Thymus (tissue), 11 donors: ENCODE measurements at regions not wholly inside any gene's neighbourhood (a gene's known extent, or its start where the extent isn't known, plus 50 kb on each side); places are given as distances from the start of the nearest gene placed in this dataset.

ENCODE experiments used
- DNase-seq, 9 donors: peaks; one replicate each; pipeline ENCODE4 v3.0.0-alpha.2; 2013; ENCODE audit warnings: low spot score in 9 of 9, low read depth in 6 of 9, missing footprints in 1 of 9
- H3K27ac ChIP-seq, 2 donors: one replicate each; pipeline ENCODE4 v1.5.1; 2013; ENCODE audit warnings: control low read depth in 1 of 2, low read depth in 1 of 2, low read length in 1 of 2, mild to moderate bottlenecking in 1 of 2, moderate library complexity in 1 of 2
- H3K27me3 ChIP-seq, 2 donors: one replicate each; pipeline ENCODE4 v1.5.1; 2013; ENCODE audit warnings: low read length in 1 of 2; ENCODE audit not compliant: control insufficient read depth in 2 of 2, insufficient read depth in 1 of 2
- H3K36me3 ChIP-seq, 2 donors: one replicate each; pipeline ENCODE4 v1.5.1; 2013; ENCODE audit warnings: low read length in 1 of 2, mild to moderate bottlenecking in 1 of 2, moderate library complexity in 1 of 2; ENCODE audit not compliant: control insufficient read depth in 2 of 2, insufficient read depth in 2 of 2
- H3K4me1 ChIP-seq, 2 donors: one replicate each; pipeline ENCODE4 v1.5.1; 2013; ENCODE audit warnings: low read length in 2 of 2; ENCODE audit not compliant: control insufficient read depth in 2 of 2, insufficient read depth in 2 of 2
- H3K4me3 ChIP-seq, 2 donors: one replicate each; pipeline ENCODE4 v1.5.1; 2013; ENCODE audit warnings: low read length in 2 of 2, control low read depth in 1 of 2, mild to moderate bottlenecking in 1 of 2
- H3K9me3 ChIP-seq, 2 donors: one replicate each; pipeline ENCODE4 v1.5.1; 2013; ENCODE audit warnings: low read length in 1 of 2, mild to moderate bottlenecking in 1 of 2; ENCODE audit not compliant: control insufficient read depth in 2 of 2, insufficient read depth in 1 of 2
- WGBS: extraction: QIAGEN DNeasy Blood & Tissue Kit; methylation state at CpG from one replicate; pipeline ENCODE4 v1.1.7; 2013; 5-methylcytosine and 5-hydroxymethylcytosine counted together
- donor health status: healthy.

GRCh38 chr3:99509224-99509623 lies 129.2 kb upstream of the COL8A1 start:
- no peak overlapping the region for H3K27ac ChIP-seq
- no peaks in the 10 kb centered on the region for H3K9me3 ChIP-seq
- H3K36me3 ChIP-seq, result no peaks in the 10 kb centered on the region
- 80% methylated on average over 5 of the region's 5 CpGs for WGBS
- DNase-seq, result no peak
- H3K4me1 ChIP-seq, result no peaks in the 10 kb centered on the region
- no peak overlapping the region for H3K4me3 ChIP-seq
- H3K27me3 ChIP-seq, result no peaks in the 10 kb centered on the region

GRCh38 chr3:99508191-99508590 lies 130.2 kb upstream of the COL8A1 start:
- H3K27me3 ChIP-seq, result no peaks in the 10 kb centered on the region
- no peak overlapping the region for H3K27ac ChIP-seq
- no peak overlapping the region for H3K4me3 ChIP-seq
- H3K36me3 ChIP-seq, result no peaks in the 10 kb centered on the region
- no peaks in the 10 kb centered on the region for H3K9me3 ChIP-seq
- H3K4me1 ChIP-seq, result no peaks in the 10 kb centered on the region
- DNase-seq, result no peak

GRCh38 chr3:99505646-99506269 lies 132.6 kb upstream of the COL8A1 start:
- no peaks in the 10 kb centered on the region for H3K36me3 ChIP-seq
- no peaks in the 10 kb centered on the region for H3K9me3 ChIP-seq
- no peaks in the 10 kb centered on the region for H3K4me1 ChIP-seq
- 58% methylated on average over 7 of the region's 7 CpGs for WGBS
- H3K27ac ChIP-seq, result no peak overlapping the region
- peak in 1 of 9 donors; percentile 4 for DNase-seq
- H3K27me3 ChIP-seq, result no peaks in the 10 kb centered on the region
- H3K4me3 ChIP-seq, result no peak overlapping the region

DNA sequence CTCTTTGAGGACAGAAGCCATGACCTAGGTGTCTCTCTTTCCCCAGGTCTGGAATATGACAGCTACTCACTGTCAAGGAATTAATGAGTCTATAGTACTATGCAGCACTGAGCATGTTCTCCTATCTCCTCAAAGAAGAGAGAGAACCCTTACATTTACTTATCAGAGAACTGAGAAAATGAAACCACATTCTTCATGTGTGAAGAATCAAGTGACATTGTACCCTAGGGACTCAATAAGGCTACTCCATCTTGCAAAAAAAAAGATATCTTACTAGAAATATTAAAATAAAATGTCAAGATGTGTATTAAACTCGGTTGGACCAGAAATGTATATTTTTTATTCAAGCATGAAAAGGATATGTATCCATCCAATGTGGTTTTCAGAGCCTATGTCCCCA lies 133.2 kb upstream of the COL8A1 start:
- DNase-seq, result no peak
- H3K27ac ChIP-seq, result no peak overlapping the region
- H3K4me1 ChIP-seq, result no peaks in the 10 kb centered on the region
- no peaks in the 10 kb centered on the region for H3K36me3 ChIP-seq
- no peaks in the 10 kb centered on the region for H3K27me3 ChIP-seq
- no peak overlapping the region for H3K4me3 ChIP-seq
- WGBS, result 75% methylated on average over 1 of the region's 1 CpG
- no peaks in the 10 kb centered on the region for H3K9me3 ChIP-seq

DNA sequence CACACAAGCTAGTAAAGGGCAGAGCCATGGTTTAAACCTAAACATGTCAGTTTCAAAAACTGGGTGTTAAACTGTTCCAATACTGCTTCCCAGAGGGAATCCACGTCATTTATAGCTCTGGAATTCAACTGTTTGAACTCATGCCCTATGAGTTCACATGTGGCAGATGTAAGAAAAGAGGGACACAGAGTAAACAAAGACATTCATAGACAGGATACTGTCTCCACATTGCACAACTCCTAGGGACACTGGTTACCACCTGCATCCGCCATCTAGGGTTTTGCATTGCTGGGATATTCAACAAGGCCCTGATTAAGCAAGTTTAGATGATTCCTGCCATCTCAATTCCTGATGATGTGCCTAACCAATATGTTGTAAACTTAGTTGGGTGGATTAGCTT lies 134.1 kb upstream of the COL8A1 start:
- Histone ChIP-seq H3K4me3 (no peak overlapping the region), H3K36me3 (no peaks in the 10 kb centered on the region), H3K9me3 (no peaks in the 10 kb centered on the region), H3K27me3 (no peaks in the 10 kb centered on the region), H3K27ac (no peak overlapping the region), H3K4me1 (no peaks in the 10 kb centered on the region)
- no peak for DNase-seq
- 80% methylated on average over 2 of the region's 2 CpGs for WGBS

- Histone ChIP-seq H3K4me3 (no peak overlapping the region), H3K27me3 (no peaks in the 10 kb centered on the region), H3K9me3 (no peaks in the 10 kb centered on the region), H3K36me3 (no peaks in the 10 kb centered on the region), H3K4me1 (no peaks in the 10 kb centered on the region), H3K27ac (no peak overlapping the region)
- DNase-seq, result no peak
- 90% methylated on average over 3 of the region's 3 CpGs for WGBS
Measured at GRCh38 chr3:99503350-99503749, 135.0 kb upstream of the COL8A1 start.

- no peak overlapping the region for H3K27ac ChIP-seq
- 75% methylated on average over 1 of the region's 1 CpG for WGBS
Measured at GRCh38 chr3:99502871-99503270, 135.5 kb upstream of the COL8A1 start.

GRCh38 chr3:99500485-99500884 lies 137.9 kb upstream of the COL8A1 start:
- H3K9me3 ChIP-seq, result no peaks in the 10 kb centered on the region
- no peak for DNase-seq
- H3K27me3 ChIP-seq, result no peaks in the 10 kb centered on the region
- H3K27ac ChIP-seq, result no peak overlapping the region
- no peaks in the 10 kb centered on the region for H3K36me3 ChIP-seq
- 93% methylated on average over 5 of the region's 5 CpGs for WGBS
- no peaks in the 10 kb centered on the region for H3K4me1 ChIP-seq
- no peak overlapping the region for H3K4me3 ChIP-seq

More at GRCh38 chr3:99502871-99503270, 135.5 kb upstream of the COL8A1 start:
- H3K4me3 ChIP-seq, result no peak overlapping the region
- DNase-seq, result no peak
- H3K36me3 ChIP-seq, result no peaks in the 10 kb centered on the region
- H3K9me3 ChIP-seq, result no peaks in the 10 kb centered on the region
- H3K27me3 ChIP-seq, result no peaks in the 10 kb centered on the region
- no peaks in the 10 kb centered on the region for H3K4me1 ChIP-seq

DNA sequence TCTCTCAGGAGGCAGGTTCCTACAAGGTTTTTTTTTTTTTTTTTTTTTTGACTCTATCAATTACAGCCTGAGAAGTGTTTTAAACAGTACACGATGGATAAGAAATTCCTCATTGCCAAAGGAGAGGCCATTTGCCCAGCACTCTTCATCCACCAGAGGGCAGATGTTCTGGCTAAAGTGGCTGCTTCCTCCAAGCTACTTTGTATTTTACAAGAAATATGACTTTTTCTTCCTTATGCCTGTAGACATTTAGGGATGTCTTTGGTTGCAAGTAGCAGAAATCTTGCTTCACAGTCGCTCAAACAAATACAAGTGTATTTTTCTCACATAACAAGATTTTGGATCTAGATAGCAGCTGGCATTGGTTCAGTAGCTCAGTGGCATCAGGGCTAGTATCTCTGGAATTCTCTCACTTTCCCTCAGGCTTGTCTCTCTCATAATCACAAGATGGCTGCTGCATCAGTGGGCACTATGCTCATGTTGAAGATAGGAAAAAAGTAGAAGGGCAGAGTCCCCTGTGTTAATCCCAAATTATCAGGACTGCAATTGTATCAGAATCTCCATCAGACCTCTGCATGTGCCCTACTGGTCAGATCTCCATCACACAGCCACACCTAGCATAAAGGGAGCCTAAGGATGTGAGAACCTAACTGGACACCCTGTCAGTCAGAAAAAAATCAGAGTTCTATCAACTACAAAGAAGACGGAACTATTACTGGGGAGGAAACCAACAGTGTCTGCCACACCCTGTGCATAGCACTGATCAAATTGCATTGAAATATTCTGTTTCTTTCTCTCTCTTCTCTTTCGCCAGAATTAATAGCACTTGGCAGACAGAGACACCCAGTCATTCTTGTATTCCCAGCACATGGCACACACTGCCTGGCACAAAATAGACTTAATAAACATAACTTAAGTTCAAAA lies 138.9 kb upstream of the COL8A1 start:
- no peaks in the 10 kb centered on the region for H3K9me3 ChIP-seq
- no peaks in the 10 kb centered on the region for H3K4me1 ChIP-seq
- no peak overlapping the region for H3K4me3 ChIP-seq
- no peak for DNase-seq
- 63% methylated on average over 4 of the region's 4 CpGs for WGBS
- no peak overlapping the region for H3K27ac ChIP-seq
- H3K27me3 ChIP-seq, result no peaks in the 10 kb centered on the region
- no peaks in the 10 kb centered on the region for H3K36me3 ChIP-seq
